WTC11 (cell line): ENCODE measurements at regions not wholly inside any gene's neighbourhood (a gene's known extent, or its start where the extent isn't known, plus 50 kb on each side); places are given as distances from the start of the nearest gene placed in this dataset.

Experiments
- ATAC-seq: fragments of 200-7000 bp; cut with Tn5 transposase; 2 replicates; pipeline ENCODE4 v1.10.0; 2021; ENCODE audit warnings: mild to moderate bottlenecking, moderate library complexity
- CTCF ChIA-PET: fragments of 300-600 bp; sonication (Branson Sonifier 250); formaldehyde crosslinking; loops from one replicate; lab custom pipeline; 2021; ENCODE audit warnings: antibody characterized with exemption; lab: Charles Lee
- POLR2A ChIA-PET: fragments of 350-600 bp; sonication (Branson Sonifier 250); formaldehyde crosslinking; loops from one replicate; lab custom pipeline; 2021; ENCODE audit warnings: antibody characterized with exemption; lab: Charles Lee
- DNase-seq: peaks from one replicate; pipeline ENCODE4 v3.0.0; 2021; ENCODE audit warnings: low spot score
- H3K27ac Mint-ChIP-seq: 2 replicates; pipeline ENCODE4 v1.8.0; 2021; ENCODE audit warnings: mixed read lengths
- H3K27me3 Mint-ChIP-seq: 2 replicates; pipeline ENCODE4 v1.8.0; 2021; ENCODE audit warnings: low read depth, mild to moderate bottlenecking, moderate library complexity, mixed read lengths
- H3K36me3 Mint-ChIP-seq: 2 replicates; pipeline ENCODE4 v1.8.0; 2021; ENCODE audit warnings: mixed read lengths
- H3K4me1 Mint-ChIP-seq: 2 replicates; pipeline ENCODE4 v1.8.0; 2022; ENCODE audit warnings: mixed read lengths
- H3K4me3 Mint-ChIP-seq: 2 replicates; pipeline ENCODE4 v1.8.0; 2021; ENCODE audit warnings: mild to moderate bottlenecking, moderate library complexity, mixed read lengths
- H3K9me3 Mint-ChIP-seq: 2 replicates; pipeline ENCODE4 v1.8.0; 2021; ENCODE audit warnings: mixed read lengths
- CREB1 ChIP-seq: sonication (generic); formaldehyde crosslinking; IDR thresholded peaks from 2 replicates; pipeline ENCODE4 v1.8.0; 2023; ENCODE audit warnings: mild to moderate bottlenecking, missing genetic modification reagents
- CREM ChIP-seq: sonication (generic); formaldehyde crosslinking; IDR thresholded peaks from 2 replicates; pipeline ENCODE4 v1.8.1; 2022; ENCODE audit warnings: mild to moderate bottlenecking, missing genetic modification reagents, moderate library complexity
- EMX1 ChIP-seq: fragments of 250-450 bp; sonication (Bioruptor Pico); IDR thresholded peaks from 2 replicates; pipeline ENCODE4 v1.8.0; 2021; ENCODE audit warnings: mild to moderate bottlenecking
- ESRRA ChIP-seq: sonication (generic); formaldehyde crosslinking; IDR thresholded peaks from 2 replicates; pipeline ENCODE4 v1.8.1; 2022; ENCODE audit warnings: mild to moderate bottlenecking, missing genetic modification reagents, borderline replicate concordance
- ETV6 ChIP-seq: sonication (generic); formaldehyde crosslinking; IDR thresholded peaks from 2 replicates; pipeline ENCODE4 v1.8.1; 2022; ENCODE audit warnings: mild to moderate bottlenecking, missing genetic modification reagents
- GABPB1 ChIP-seq: sonication (generic); formaldehyde crosslinking; IDR thresholded peaks from 2 replicates; pipeline ENCODE4 v1.8.1; 2023; ENCODE audit warnings: mild to moderate bottlenecking, missing genetic modification reagents
- MXD4 ChIP-seq: fragments of 250-450 bp; sonication (Bioruptor Pico); IDR thresholded peaks from 2 replicates; pipeline ENCODE4 v1.8.0; 2021; ENCODE audit warnings: mild to moderate bottlenecking, moderate library complexity, borderline replicate concordance
- NFE2L1 ChIP-seq: sonication (generic); formaldehyde crosslinking; IDR thresholded peaks from 2 replicates; pipeline ENCODE4 v1.8.1; 2023; ENCODE audit warnings: missing genetic modification reagents
- RORB ChIP-seq: fragments of 250-450 bp; sonication (Bioruptor Pico); IDR thresholded peaks from 2 replicates; pipeline ENCODE4 v1.9.0; 2021; ENCODE audit warnings: mild to moderate bottlenecking
- TP53 ChIP-seq: sonication (generic); formaldehyde crosslinking; IDR thresholded peaks from 2 replicates; pipeline ENCODE4 v1.8.1; 2023; ENCODE audit warnings: mild to moderate bottlenecking, missing genetic modification reagents
- ZNF121 ChIP-seq: sonication (generic); formaldehyde crosslinking; IDR thresholded peaks from 2 replicates; pipeline ENCODE4 v1.8.0; 2023; ENCODE audit warnings: missing genetic modification reagents
- ZNF416 ChIP-seq: fragments of 250-450 bp; sonication (Bioruptor Pico); IDR thresholded peaks from 2 replicates; pipeline ENCODE4 v1.9.0; 2021; ENCODE audit warnings: mild to moderate bottlenecking, inconsistent platforms
- TF ChIP-seq, protein P1 (sequence below): fragments of 250-450 bp; sonication (Bioruptor Pico); IDR thresholded peaks from 2 replicates; pipeline ENCODE4 v1.9.0; 2021; ENCODE audit warnings: mild to moderate bottlenecking, borderline replicate concordance
- TF ChIP-seq, protein P2 (sequence below): sonication (generic); formaldehyde crosslinking; IDR thresholded peaks from 2 replicates; pipeline ENCODE4 v1.8.0; 2022; ENCODE audit warnings: mild to moderate bottlenecking, missing genetic modification reagents
- TF ChIP-seq, protein P3 (sequence below): fragments of 250-450 bp; sonication (Bioruptor Pico); IDR thresholded peaks from 2 replicates; pipeline ENCODE4 v1.8.0; 2021; ENCODE audit warnings: mild to moderate bottlenecking
- TF ChIP-seq, protein P4 (sequence below): fragments of 250-450 bp; sonication (Bioruptor Pico); IDR thresholded peaks from 2 replicates; pipeline ENCODE4 v1.9.0; 2021; ENCODE audit warnings: mild to moderate bottlenecking
- TF ChIP-seq, protein P5 (sequence below): sonication (generic); formaldehyde crosslinking; IDR thresholded peaks from 2 replicates; pipeline ENCODE4 v1.8.1; 2022; ENCODE audit warnings: missing genetic modification reagents, borderline replicate concordance
- TF ChIP-seq, protein P6 (sequence below): sonication (generic); formaldehyde crosslinking; conservative IDR thresholded peaks from 2 replicates; pipeline ENCODE4 v1.8.1; 2022; ENCODE audit warnings: mild to moderate bottlenecking, missing genetic modification reagents
- TF ChIP-seq, protein P7 (sequence below): sonication (generic); formaldehyde crosslinking; IDR thresholded peaks from 2 replicates; pipeline ENCODE4 v1.8.1; 2023; ENCODE audit warnings: mild to moderate bottlenecking, missing genetic modification reagents, borderline replicate concordance
- TF ChIP-seq, protein P8 (sequence below): sonication (generic); formaldehyde crosslinking; IDR thresholded peaks from 2 replicates; pipeline ENCODE4 v1.8.1; 2022; ENCODE audit warnings: low read depth, missing genetic modification reagents, borderline replicate concordance

DNA sequence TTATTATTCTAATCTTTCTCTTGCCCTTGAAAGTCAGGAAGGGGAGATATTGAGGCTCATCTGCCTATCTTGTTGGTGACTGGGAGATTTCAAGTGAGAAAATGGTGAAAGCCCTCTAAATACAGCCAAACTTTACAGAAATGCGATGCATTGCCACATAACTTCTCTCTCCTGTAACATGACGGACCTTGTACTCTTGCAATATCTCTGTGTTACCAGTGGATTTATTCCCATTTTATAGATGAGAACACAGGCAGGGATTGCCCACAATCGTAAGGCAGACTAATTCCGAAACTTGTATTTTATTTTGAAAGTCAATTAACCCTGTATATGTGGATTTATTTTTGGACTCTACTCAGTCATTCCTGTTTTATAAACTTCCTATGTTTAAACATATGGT, 57.3 kb upstream of the MPP7 start (continued):
- TF ChIP-seq CREM (CRISPR knock-in tag) = no peak
- no peak for TF ChIP-seq ETV6 (CRISPR knock-in tag)
- TF ChIP-seq, protein P1, sequence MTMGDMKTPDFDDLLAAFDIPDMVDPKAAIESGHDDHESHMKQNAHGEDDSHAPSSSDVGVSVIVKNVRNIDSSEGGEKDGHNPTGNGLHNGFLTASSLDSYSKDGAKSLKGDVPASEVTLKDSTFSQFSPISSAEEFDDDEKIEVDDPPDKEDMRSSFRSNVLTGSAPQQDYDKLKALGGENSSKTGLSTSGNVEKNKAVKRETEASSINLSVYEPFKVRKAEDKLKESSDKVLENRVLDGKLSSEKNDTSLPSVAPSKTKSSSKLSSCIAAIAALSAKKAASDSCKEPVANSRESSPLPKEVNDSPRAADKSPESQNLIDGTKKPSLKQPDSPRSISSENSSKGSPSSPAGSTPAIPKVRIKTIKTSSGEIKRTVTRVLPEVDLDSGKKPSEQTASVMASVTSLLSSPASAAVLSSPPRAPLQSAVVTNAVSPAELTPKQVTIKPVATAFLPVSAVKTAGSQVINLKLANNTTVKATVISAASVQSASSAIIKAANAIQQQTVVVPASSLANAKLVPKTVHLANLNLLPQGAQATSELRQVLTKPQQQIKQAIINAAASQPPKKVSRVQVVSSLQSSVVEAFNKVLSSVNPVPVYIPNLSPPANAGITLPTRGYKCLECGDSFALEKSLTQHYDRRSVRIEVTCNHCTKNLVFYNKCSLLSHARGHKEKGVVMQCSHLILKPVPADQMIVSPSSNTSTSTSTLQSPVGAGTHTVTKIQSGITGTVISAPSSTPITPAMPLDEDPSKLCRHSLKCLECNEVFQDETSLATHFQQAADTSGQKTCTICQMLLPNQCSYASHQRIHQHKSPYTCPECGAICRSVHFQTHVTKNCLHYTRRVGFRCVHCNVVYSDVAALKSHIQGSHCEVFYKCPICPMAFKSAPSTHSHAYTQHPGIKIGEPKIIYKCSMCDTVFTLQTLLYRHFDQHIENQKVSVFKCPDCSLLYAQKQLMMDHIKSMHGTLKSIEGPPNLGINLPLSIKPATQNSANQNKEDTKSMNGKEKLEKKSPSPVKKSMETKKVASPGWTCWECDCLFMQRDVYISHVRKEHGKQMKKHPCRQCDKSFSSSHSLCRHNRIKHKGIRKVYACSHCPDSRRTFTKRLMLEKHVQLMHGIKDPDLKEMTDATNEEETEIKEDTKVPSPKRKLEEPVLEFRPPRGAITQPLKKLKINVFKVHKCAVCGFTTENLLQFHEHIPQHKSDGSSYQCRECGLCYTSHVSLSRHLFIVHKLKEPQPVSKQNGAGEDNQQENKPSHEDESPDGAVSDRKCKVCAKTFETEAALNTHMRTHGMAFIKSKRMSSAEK (CRISPR knock-in tag) = no peak
- TF ChIP-seq, protein P2, sequence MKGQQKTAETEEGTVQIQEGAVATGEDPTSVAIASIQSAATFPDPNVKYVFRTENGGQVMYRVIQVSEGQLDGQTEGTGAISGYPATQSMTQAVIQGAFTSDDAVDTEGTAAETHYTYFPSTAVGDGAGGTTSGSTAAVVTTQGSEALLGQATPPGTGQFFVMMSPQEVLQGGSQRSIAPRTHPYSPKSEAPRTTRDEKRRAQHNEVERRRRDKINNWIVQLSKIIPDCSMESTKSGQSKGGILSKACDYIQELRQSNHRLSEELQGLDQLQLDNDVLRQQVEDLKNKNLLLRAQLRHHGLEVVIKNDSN (CRISPR knock-in tag) = no peak
- no peak for TF ChIP-seq NFE2L1 (CRISPR knock-in tag)
- no peak for TF ChIP-seq TP53 (CRISPR knock-in tag)
- TF ChIP-seq, protein P3, sequence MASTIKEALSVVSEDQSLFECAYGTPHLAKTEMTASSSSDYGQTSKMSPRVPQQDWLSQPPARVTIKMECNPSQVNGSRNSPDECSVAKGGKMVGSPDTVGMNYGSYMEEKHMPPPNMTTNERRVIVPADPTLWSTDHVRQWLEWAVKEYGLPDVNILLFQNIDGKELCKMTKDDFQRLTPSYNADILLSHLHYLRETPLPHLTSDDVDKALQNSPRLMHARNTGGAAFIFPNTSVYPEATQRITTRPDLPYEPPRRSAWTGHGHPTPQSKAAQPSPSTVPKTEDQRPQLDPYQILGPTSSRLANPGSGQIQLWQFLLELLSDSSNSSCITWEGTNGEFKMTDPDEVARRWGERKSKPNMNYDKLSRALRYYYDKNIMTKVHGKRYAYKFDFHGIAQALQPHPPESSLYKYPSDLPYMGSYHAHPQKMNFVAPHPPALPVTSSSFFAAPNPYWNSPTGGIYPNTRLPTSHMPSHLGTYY (CRISPR knock-in tag) = no peak
- TF ChIP-seq, all 79 proteins: peak for 0

DNA sequence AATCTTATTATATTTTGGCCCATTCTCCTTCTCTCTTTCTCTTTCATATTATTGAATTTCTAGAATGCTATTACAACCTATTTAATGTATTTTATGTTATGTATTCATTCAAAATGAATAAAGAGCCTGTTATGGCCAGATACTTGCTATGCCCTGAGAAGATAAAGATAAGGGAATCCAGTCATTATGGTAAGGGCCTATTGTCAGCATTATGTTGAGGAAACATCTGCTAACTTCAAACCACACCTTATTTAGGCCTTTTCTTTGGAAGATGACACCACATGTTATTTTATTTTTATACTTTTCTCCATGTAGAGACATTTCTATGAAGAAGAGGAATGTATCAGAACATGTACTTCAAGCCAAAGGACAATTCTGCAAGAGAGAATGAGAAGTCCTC, 60.5 kb upstream of the MPP7 start:
- H3K4me1 Mint-ChIP-seq = 0 out of 2 replicates have a peak, but pooled peaks cover 2% of the 10 kb centered on the region
- no peak overlapping the region for H3K27ac Mint-ChIP-seq
- ATAC-seq = no peak
- ChIA-PET CTCF (interaction anchor here (1.0 kb wide), 1 partner anchor 61 kb away, joined by 5 read pairs; the partner anchor contains the start of gene MPP7), POLR2A (interaction anchor here (0.6 kb wide), 1 partner anchor 838 kb away, joined by 3 read pairs; no protein-coding TSS in a partner anchor)
- no peak overlapping the region for H3K4me3 Mint-ChIP-seq
- no peaks in the 10 kb centered on the region for H3K27me3 Mint-ChIP-seq
- H3K9me3 Mint-ChIP-seq = no peaks in the 10 kb centered on the region
- DNase-seq = no peak
- no peaks in the 10 kb centered on the region for H3K36me3 Mint-ChIP-seq
- TF ChIP-seq, protein P4, sequence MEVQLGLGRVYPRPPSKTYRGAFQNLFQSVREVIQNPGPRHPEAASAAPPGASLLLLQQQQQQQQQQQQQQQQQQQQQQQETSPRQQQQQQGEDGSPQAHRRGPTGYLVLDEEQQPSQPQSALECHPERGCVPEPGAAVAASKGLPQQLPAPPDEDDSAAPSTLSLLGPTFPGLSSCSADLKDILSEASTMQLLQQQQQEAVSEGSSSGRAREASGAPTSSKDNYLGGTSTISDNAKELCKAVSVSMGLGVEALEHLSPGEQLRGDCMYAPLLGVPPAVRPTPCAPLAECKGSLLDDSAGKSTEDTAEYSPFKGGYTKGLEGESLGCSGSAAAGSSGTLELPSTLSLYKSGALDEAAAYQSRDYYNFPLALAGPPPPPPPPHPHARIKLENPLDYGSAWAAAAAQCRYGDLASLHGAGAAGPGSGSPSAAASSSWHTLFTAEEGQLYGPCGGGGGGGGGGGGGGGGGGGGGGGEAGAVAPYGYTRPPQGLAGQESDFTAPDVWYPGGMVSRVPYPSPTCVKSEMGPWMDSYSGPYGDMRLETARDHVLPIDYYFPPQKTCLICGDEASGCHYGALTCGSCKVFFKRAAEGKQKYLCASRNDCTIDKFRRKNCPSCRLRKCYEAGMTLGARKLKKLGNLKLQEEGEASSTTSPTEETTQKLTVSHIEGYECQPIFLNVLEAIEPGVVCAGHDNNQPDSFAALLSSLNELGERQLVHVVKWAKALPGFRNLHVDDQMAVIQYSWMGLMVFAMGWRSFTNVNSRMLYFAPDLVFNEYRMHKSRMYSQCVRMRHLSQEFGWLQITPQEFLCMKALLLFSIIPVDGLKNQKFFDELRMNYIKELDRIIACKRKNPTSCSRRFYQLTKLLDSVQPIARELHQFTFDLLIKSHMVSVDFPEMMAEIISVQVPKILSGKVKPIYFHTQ = no peak
- TF ChIP-seq GABPB1 (CRISPR knock-in tag) (no peak), MXD4 (CRISPR knock-in tag) (no peak), RORB (CRISPR knock-in tag) (no peak), CREB1 (no peak), ZNF121 (no peak), ZNF416 (CRISPR knock-in tag) (no peak), ESRRA (CRISPR knock-in tag) (no peak), EMX1 (CRISPR knock-in tag) (no peak)
- TF ChIP-seq, protein P5, sequence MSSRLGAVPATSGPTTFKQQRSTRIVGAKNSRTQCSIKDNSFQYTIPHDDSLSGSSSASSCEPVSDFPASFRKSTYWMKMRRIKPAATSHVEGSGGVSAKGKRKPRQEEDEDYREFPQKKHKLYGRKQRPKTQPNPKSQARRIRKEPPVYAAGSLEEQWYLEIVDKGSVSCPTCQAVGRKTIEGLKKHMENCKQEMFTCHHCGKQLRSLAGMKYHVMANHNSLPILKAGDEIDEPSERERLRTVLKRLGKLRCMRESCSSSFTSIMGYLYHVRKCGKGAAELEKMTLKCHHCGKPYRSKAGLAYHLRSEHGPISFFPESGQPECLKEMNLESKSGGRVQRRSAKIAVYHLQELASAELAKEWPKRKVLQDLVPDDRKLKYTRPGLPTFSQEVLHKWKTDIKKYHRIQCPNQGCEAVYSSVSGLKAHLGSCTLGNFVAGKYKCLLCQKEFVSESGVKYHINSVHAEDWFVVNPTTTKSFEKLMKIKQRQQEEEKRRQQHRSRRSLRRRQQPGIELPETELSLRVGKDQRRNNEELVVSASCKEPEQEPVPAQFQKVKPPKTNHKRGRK = no peak
- TF ChIP-seq, protein P6, sequence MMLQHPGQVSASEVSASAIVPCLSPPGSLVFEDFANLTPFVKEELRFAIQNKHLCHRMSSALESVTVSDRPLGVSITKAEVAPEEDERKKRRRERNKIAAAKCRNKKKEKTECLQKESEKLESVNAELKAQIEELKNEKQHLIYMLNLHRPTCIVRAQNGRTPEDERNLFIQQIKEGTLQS (CRISPR knock-in tag) = no peak
- TF ChIP-seq, protein P7, sequence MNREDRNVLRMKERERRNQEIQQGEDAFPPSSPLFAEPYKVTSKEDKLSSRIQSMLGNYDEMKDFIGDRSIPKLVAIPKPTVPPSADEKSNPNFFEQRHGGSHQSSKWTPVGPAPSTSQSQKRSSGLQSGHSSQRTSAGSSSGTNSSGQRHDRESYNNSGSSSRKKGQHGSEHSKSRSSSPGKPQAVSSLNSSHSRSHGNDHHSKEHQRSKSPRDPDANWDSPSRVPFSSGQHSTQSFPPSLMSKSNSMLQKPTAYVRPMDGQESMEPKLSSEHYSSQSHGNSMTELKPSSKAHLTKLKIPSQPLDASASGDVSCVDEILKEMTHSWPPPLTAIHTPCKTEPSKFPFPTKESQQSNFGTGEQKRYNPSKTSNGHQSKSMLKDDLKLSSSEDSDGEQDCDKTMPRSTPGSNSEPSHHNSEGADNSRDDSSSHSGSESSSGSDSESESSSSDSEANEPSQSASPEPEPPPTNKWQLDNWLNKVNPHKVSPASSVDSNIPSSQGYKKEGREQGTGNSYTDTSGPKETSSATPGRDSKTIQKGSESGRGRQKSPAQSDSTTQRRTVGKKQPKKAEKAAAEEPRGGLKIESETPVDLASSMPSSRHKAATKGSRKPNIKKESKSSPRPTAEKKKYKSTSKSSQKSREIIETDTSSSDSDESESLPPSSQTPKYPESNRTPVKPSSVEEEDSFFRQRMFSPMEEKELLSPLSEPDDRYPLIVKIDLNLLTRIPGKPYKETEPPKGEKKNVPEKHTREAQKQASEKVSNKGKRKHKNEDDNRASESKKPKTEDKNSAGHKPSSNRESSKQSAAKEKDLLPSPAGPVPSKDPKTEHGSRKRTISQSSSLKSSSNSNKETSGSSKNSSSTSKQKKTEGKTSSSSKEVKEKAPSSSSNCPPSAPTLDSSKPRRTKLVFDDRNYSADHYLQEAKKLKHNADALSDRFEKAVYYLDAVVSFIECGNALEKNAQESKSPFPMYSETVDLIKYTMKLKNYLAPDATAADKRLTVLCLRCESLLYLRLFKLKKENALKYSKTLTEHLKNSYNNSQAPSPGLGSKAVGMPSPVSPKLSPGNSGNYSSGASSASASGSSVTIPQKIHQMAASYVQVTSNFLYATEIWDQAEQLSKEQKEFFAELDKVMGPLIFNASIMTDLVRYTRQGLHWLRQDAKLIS (CRISPR knock-in tag) = no peak
- TF ChIP-seq, protein P8, sequence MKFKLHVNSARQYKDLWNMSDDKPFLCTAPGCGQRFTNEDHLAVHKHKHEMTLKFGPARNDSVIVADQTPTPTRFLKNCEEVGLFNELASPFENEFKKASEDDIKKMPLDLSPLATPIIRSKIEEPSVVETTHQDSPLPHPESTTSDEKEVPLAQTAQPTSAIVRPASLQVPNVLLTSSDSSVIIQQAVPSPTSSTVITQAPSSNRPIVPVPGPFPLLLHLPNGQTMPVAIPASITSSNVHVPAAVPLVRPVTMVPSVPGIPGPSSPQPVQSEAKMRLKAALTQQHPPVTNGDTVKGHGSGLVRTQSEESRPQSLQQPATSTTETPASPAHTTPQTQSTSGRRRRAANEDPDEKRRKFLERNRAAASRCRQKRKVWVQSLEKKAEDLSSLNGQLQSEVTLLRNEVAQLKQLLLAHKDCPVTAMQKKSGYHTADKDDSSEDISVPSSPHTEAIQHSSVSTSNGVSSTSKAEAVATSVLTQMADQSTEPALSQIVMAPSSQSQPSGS (CRISPR knock-in tag) = no peak
